Activated T-cell treated with anti-CD3 and anti-CD28 coated beads, Interleukin-2, amount 50 U/mL, for 4 hours (primary cell): ENCODE measurements at regions not wholly inside any gene's neighbourhood (a gene's known extent, or its start where the extent isn't known, plus 50 kb on each side); places are given as distances from the start of the nearest gene placed in this dataset.
"Not testable (repeated sequence)": the region's sequence is repeated elsewhere in the genome, so short reads cannot be mapped to it uniquely, and the experiment has no call there.

Experiments
- ATAC-seq, 2 donors: fragments of 200-7000 bp; cut with Tn5 transposase; one replicate each; pipeline ENCODE4 v1.10.0; 2021
- DNase-seq: peaks from one replicate; pipeline ENCODE4 v3.0.0-alpha.2; 2020
- H3K27me3 Mint-ChIP-seq: one replicate; pipeline ENCODE4 v1.8.0; 2021; ENCODE audit warnings: low read depth, mixed read lengths
- H3K36me3 Mint-ChIP-seq: one replicate; pipeline ENCODE4 v1.8.0; 2022; ENCODE audit warnings: mixed read lengths; ENCODE audit not compliant: insufficient read depth
- H3K4me1 Mint-ChIP-seq: one replicate; pipeline ENCODE4 v1.8.0; 2021; ENCODE audit warnings: low read depth, mixed read lengths
- H3K4me3 Mint-ChIP-seq: one replicate; pipeline ENCODE4 v1.8.0; 2021; ENCODE audit warnings: mild to moderate bottlenecking, moderate library complexity, mixed read lengths
- H3K9me3 Mint-ChIP-seq: one replicate; pipeline ENCODE4 v1.8.0; 2021; ENCODE audit warnings: mixed read lengths

DNA sequence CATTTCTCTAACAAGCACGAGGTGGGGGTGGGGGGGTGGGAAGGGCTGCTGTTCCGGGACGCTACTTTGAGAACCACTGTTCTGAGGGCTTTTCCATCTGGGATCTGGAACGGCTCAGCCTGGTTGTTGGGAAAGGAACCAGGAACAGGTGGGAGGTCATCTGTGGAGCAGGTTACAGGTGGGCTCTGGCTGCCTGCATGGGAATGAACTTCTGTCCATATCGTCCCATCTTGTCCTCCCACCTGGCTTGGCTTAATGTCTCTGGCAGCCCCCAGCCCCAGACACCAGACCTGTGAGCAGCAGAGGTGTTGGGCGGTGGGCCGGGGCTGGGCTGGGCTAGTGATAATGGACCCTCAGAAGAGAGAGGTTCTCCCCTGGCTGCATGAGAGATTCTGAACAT, 69.4 kb upstream of the TARDBP start:
- Mint-ChIP-seq H3K27me3 (peaks cover 37% of the 10 kb centered on the region), H3K4me1 (peaks cover 34% of the 10 kb centered on the region), H3K9me3 (no peaks in the 10 kb centered on the region), H3K4me3 (no peak overlapping the region), H3K36me3 (no peaks in the 10 kb centered on the region)
- DNase-seq = no peak
- no peak for ATAC-seq

DNA sequence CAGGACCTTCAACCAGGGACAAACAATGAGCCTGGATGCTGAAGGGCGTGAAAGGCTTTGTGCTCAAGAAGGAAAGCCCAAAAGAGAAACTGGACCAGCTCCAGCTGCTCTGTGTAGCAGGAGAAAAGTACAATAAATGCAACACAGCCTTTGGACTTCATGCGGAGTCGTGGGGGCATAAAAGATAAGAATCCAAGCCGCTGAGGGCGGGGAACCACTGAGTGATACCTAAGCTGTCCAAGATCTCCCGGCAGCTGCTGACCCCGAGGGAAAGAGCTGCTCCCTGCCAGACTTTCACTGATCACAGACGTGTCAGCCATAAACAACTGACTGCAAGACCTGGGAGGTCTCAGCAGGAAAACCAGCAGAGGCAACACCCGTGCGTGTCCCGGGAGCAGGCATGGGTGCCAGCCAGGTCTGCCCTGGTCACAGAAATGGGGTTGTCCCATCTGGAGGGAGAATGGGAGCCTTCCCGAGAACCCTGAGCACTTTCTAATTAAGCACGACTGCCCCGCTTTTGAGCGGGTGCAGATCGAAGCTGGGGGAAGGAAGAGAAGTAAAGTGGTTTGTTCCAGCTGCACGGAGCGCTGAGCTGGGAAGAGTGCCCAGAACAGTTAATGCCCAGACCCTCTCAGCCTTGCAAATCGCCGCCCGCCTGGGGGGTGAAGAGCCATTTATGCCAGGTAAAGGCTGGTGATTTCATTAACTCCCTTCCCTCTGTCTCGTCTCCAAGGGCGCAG, 68.3 kb upstream of the TARDBP start:
- Mint-ChIP-seq H3K27me3 (peaks cover 35% of the 10 kb centered on the region), H3K36me3 (no peaks in the 10 kb centered on the region), H3K9me3 (no peaks in the 10 kb centered on the region), H3K4me1 (peaks cover 34% of the 10 kb centered on the region), H3K4me3 (peak overlapping the region; percentile 37)
- DNase-seq = no peak
- ATAC-seq = no peak

DNA sequence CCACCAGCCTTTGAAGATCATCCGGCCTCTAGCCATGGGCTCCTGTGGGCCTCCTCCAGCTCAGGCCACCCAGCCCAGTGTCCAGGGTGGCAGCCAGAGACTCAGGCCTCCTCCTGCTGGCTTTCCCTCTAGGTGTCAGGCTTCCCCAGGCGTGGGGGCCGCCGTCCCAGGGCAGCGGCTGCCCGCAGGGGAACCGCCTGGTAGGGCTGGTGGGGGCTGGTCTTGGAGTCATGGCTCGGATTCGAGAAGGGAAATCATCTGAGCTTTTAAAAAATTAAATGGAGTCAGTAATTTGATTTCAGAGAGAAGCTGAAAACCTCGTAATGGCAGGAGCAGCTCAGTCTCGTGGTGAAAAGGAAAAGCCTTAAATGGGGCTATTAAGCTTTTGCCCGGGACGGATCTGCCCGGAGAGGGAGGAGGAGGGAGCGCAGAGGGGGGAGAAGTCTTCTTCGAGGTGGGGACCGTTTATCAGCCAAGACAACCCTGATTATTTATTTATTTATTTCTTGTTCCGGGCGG, 66.4 kb upstream of the TARDBP start:
- H3K4me3 Mint-ChIP-seq = no peak overlapping the region
- DNase-seq = no peak
- no peak for ATAC-seq
- no peaks in the 10 kb centered on the region for H3K9me3 Mint-ChIP-seq
- peaks cover 35% of the 10 kb centered on the region for H3K27me3 Mint-ChIP-seq
- H3K4me1 Mint-ChIP-seq = peaks cover 15% of the 10 kb centered on the region
- no peaks in the 10 kb centered on the region for H3K36me3 Mint-ChIP-seq

DNA sequence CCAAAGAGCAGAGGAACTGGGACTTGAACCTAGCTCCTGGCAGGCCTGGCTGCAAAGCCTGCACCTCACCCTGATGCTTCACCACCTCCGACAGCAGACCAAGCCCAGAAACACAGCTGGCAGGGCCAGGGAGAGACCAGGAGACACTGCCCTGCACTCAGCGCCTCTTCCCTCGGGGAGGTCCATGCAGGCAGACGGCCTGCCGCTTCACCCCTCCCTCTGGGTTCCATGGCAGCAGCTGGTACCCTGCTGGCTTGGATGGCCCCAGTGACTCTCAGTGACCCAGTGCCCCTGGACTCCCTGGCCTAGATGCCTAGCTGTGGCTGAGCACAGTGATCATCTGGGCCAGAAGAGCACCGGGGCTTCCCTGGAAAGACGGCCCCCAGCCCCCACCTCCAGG, 65.3 kb upstream of the TARDBP start:
- Mint-ChIP-seq H3K4me1 (peaks cover 8% of the 10 kb centered on the region), H3K9me3 (no peaks in the 10 kb centered on the region), H3K27me3 (peaks cover 32% of the 10 kb centered on the region), H3K4me3 (no peak overlapping the region), H3K36me3 (no peaks in the 10 kb centered on the region)
- ATAC-seq (no peak), DNase-seq (no peak)

DNA sequence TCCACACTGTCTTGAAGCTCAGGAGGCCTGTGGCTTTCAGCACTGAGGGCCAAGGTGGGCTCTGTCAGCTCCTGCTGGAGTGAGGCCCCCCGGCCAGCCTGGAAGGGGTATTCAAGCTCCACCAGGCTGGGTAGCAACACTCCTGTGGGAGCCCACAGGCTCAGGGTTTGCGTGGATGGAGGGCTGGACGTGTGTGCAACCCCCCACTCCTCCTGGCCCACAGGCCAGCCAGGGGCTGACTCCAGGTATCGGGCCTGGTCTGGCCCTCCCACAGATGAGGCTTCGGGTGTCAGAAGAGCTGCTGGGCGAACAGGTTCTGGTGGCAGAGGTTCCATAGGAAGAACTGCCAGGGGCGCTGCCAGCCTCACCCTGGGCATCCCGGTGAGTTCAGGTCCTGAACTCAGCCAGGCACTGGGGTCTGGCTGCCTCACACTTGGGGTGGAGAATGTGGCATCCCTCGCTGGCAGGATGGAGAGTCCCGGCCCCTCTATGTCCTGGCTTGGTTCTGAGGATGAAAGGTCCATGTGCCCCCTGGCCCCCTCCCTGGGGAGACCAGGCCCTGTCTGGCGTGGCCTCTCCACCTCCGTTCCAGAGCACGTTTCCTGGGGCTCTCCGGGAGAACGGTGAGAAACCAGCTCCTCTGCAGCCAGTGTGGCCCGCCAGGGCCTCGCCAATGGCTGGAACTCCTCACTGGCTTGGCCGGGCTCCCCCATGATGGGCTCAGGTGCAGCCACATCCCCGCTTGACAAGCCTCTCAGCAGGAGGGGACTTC, 64.6 kb upstream of the TARDBP start:
- peaks cover 26% of the 10 kb centered on the region for H3K27me3 Mint-ChIP-seq
- DNase-seq (no peak), ATAC-seq (no peak)
- H3K4me1 Mint-ChIP-seq = peaks cover 6% of the 10 kb centered on the region
- no peaks in the 10 kb centered on the region for H3K9me3 Mint-ChIP-seq
- H3K36me3 Mint-ChIP-seq = no peaks in the 10 kb centered on the region
- no peak overlapping the region for H3K4me3 Mint-ChIP-seq

DNA sequence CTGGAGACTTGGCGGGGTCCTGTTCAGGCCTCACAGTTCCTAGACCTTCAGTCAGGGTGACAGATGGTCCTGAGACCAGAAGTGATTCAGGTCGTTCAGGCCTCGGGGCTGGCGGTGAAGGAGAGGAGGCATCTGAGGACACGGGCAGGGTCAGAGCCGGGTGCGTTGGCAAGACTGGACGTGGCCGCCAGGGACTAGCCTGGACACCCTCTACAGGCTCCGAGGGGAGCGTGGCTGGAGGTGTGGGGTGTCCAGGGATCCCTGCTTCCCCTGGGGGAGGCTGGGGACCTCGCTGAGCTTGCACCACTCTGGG, 64.0 kb upstream of the TARDBP start:
- DNase-seq (no peak), ATAC-seq (no peak)
- Mint-ChIP-seq H3K4me1 (peaks cover 6% of the 10 kb centered on the region), H3K4me3 (no peak overlapping the region), H3K9me3 (no peaks in the 10 kb centered on the region), H3K36me3 (no peaks in the 10 kb centered on the region), H3K27me3 (peaks cover 21% of the 10 kb centered on the region)

DNA sequence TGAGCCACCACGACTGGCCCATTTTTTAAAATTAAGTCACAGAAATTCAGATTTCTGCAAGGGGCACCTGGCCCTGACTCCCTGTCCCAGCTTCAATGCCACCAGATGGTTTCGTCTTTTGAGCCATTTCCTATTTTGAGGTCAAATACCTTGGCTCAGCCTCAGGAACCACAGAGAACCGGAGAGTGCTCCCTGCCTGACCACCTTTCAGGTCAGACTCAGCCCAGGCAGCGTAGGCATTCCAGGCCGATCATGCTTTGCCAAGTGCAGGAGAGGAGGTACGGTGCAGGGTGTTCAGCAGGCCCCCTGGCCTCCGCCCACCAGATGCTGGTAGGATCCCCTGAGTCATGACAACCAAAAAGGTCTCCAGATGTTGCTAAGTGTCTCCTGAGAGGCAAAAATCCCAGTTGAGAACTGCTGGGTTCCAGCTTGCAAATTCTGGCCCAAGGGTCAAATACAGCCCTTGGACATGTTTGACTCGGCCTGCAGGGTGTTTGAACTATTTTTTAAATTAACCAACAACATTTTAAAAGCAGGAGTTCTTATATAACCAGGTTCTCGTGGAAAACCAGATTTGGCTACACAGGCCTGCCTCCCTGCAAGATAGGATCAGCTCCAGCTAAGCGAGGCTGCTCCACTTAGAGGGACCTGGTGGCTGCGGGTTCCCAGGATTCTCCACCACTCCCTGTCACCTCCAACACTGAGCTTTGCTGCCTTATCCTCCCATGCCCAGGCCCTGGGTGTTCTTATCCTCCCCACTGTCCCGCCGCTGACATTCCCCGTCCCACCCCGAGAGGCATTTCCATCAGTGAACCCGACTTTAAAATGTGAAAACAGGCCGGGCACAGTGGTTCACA, 61.9 kb upstream of the TARDBP start:
- Mint-ChIP-seq H3K4me3 (no peak overlapping the region), H3K27me3 (peaks cover 3% of the 10 kb centered on the region), H3K9me3 (no peaks in the 10 kb centered on the region), H3K36me3 (no peaks in the 10 kb centered on the region), H3K4me1 (no peaks in the 10 kb centered on the region)
- ATAC-seq (no peak), DNase-seq (no peak)

DNA sequence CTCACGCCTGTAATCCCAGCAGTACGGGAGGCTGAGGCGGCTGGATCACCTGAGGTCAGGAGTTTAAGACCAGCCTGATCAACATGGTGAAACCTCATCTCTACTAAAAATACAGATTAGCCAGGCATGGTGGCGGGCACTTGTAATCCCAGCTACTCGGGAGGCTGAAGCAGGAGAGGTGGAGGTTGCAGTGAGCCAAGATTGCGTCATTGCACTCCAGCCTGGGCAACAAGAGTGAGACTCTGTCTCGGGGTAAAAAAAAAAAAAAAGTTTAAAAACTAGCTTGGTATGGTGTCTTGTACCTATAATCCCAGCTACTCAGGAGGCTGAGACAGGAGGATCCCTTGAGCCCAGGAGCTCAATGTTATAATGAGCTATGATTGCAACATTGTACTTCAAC, 61.2 kb upstream of the TARDBP start:
- not testable (repeated sequence) for H3K4me3 Mint-ChIP-seq, H3K27me3 Mint-ChIP-seq, DNase-seq, H3K4me1 Mint-ChIP-seq, ATAC-seq, H3K9me3 Mint-ChIP-seq, H3K36me3 Mint-ChIP-seq

DNA sequence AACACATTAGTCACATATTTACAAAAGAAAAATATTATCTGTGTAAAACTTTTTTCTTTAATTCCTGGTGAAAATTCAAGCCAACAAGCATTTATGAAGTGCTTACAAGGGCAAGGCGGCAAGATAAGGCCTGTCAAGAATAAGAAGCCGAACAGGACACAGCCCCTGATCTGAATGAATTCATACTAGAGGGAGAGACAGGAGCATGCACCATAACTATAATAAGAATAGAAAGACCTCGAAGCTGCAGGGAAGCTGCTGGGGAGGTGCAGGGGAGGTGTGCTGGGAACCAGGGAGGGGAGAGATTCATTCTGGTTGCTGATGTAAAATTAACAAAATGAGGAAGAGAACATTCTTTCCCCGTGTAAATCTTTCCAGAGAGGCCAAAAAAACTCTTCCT, 60.5 kb upstream of the TARDBP start:
- no peaks in the 10 kb centered on the region for H3K4me1 Mint-ChIP-seq
- no peak overlapping the region for H3K4me3 Mint-ChIP-seq
- H3K27me3 Mint-ChIP-seq = no peaks in the 10 kb centered on the region
- H3K36me3 Mint-ChIP-seq = no peaks in the 10 kb centered on the region
- H3K9me3 Mint-ChIP-seq = no peaks in the 10 kb centered on the region
- DNase-seq = no peak
- ATAC-seq = no peak

DNA sequence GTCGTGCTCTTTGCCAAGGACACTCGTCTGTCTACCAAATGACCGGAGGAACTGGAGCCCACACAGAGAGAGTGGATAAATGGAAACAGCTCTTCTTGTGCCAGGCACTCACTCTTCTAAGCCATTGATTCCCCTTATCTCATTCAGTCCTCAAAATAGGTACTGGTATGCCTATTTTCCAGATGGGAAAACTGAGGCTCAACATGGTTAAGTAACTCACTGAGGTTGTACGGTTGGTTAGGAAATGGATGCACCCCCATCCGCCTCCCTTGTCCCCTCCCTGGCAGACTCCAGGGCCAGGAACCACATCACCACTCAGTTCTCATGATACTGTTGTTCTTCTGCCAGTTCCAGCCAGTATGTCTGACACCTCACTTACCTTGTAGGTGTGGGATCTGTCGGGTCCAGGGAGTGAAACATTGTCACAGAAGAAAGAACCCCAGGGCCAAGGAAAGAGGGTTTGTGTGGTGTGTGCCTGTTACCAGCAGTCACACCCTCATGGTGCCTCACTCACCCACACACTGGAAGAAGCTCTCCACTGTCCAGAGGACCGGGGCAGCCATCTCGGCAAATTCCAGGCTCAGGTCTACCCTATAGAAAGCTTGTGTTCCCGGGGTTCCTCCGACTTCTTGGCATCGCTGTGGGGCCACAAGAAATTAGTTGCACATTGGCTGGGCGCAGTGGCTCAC, 58.8 kb upstream of the TARDBP start:
- no peaks in the 10 kb centered on the region for H3K4me1 Mint-ChIP-seq
- H3K9me3 Mint-ChIP-seq = no peaks in the 10 kb centered on the region
- ATAC-seq (no peak), DNase-seq (no peak)
- H3K4me3 Mint-ChIP-seq = no peak overlapping the region
- H3K27me3 Mint-ChIP-seq = no peaks in the 10 kb centered on the region
- H3K36me3 Mint-ChIP-seq = no peaks in the 10 kb centered on the region

DNA sequence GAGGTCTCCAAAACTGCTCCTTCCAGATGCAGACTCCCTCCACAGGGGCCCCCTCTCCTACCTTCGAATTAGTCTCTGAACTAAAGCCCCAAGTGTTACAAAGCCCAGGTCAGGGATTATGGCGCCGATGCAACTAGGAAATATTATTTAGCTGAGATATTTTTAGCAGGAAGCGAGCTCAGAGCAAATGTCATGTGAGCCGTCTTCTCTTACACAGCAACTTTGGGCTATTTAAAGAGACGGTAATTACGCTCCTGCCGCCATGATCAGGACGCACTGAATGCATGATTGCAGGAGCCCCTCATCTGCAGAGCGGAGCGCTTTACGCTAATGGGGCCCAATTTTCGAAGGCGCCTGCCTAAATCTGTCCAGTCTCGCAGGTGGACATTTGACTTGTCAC, 55.3 kb upstream of the TARDBP start:
- Mint-ChIP-seq H3K4me3 (no peak overlapping the region), H3K27me3 (peaks cover 4% of the 10 kb centered on the region), H3K4me1 (no peaks in the 10 kb centered on the region), H3K9me3 (no peaks in the 10 kb centered on the region), H3K36me3 (no peaks in the 10 kb centered on the region)
- ATAC-seq (no peak), DNase-seq (no peak)

DNA sequence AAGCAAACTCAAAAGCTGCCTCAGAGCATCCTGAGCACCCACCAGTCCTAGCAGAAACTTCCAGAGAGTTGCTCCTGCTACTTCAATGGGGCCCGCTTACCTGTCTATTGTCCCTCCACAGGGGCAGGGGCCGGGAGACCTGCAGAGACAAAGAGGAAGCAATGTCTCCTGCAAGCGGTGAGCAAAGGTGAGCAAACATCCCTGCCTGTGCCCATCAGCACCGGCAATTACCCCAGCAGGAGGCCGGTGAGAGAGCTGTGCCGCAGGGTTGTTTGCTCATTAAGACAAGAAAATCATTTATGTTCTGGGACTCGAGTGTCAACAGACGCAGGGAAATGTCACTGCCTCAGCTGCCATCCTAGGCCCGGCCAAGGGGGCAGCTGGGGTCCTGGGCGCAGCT, 53.8 kb upstream of the TARDBP start:
- Mint-ChIP-seq H3K9me3 (no peaks in the 10 kb centered on the region), H3K4me1 (no peaks in the 10 kb centered on the region), H3K27me3 (peaks cover 7% of the 10 kb centered on the region), H3K4me3 (no peak overlapping the region), H3K36me3 (no peaks in the 10 kb centered on the region)
- DNase-seq = no peak
- ATAC-seq = no peak

DNA sequence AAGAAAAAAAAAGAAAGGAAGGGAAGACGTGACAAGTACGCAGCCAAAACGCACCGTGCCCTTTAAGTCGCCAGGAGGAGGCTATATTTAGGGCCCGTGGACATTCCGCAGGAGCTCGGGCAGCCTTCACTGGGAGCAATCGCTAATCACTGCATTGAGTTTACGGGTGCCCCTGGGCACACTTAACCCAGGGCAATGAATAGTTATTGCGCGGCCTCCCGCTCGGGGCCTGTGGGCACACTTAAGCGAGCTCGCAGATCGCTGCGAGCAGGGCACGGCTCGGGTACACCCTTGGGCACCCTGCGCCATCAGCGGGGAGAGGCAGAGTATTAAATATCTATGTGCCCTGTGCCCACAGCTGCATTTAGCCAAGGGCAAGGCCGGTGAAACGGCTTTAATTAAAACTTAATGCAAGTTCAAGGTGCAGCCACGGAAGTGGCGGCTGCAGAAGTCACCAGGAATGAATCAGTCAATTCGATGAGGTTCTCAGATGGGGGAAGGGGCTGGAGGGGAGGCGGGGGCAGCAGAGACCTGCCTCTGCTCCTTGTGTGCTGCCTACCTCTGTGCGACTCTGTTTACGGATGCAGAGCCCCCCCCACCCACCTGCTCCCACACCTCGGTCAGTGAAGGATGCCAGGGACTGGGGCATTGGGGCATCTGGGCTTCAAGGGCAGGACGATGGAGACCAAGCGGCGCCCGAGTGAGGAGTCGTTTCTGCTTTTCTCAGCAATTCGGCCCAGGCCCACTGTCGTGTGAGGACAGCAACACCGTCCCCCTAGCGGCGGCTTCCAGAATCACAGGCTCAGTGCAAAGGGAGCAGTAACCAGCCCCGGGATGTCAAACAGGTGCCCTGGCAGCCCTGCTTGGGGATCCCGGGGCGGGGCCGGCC, 51.8 kb upstream of the TARDBP start:
- DNase-seq (peak; percentile 79), ATAC-seq (peak; percentile 89 to 91)
- peaks cover 21% of the 10 kb centered on the region for H3K27me3 Mint-ChIP-seq
- no peaks in the 10 kb centered on the region for H3K36me3 Mint-ChIP-seq
- peaks cover 8% of the 10 kb centered on the region for H3K4me1 Mint-ChIP-seq
- no peaks in the 10 kb centered on the region for H3K9me3 Mint-ChIP-seq
- no peak overlapping the region for H3K4me3 Mint-ChIP-seq
